ENCODE measurements at regions not wholly inside any gene's neighbourhood (a gene's known extent, or its start where the extent isn't known, plus 50 kb on each side); places are given as distances from the start of the nearest gene placed in this dataset.

GRCh38 chr15:62862717-62863116 lies 179.8 kb upstream of the TPM1 start:
- TF ChIP-seq POLR2A (IDR thresholded peaks at IDR 0.05) (no peak), POLR2AphosphoS5 (IDR thresholded peaks at IDR 0.05; ENCODE audit: insufficient read depth in 1 of 2, low read depth in 1 of 2) (no peak), CTCF (IDR thresholded peaks at IDR 0.05) (no peak)

GRCh38 chr15:62866366-62866765 lies 176.2 kb upstream of the TPM1 start:
- H3K27me3 ChIP-seq, result no peaks in the 10 kb centered on the region
- no peak for TF ChIP-seq POLR2A (IDR thresholded peaks at IDR 0.05)
- TF ChIP-seq CTCF (IDR thresholded peaks at IDR 0.05), result no peak
- no peak for TF ChIP-seq POLR2AphosphoS5 (IDR thresholded peaks at IDR 0.05; ENCODE audit: insufficient read depth in 1 of 2, low read depth in 1 of 2)
- no peaks in the 10 kb centered on the region for H3K9me3 ChIP-seq
- H3K4me1 ChIP-seq, result no peaks in the 10 kb centered on the region
- H3K27ac ChIP-seq, result no peak overlapping the region
- no peaks in the 10 kb centered on the region for H3K36me3 ChIP-seq
- intact Hi-C loops (cut with DNase I), result loop anchor here (10.0 kb wide), 1 partner anchor 92 kb away; no protein-coding TSS in a partner anchor
- no peak for DNase-seq (ENCODE audit: extremely low spot score in 2 of 2)
- H3K4me3 ChIP-seq, result no peak overlapping the region

More at GRCh38 chr15:62862717-62863116, 179.8 kb upstream of the TPM1 start:
- no peaks in the 10 kb centered on the region for H3K27me3 ChIP-seq
- H3K9me3 ChIP-seq, result no peaks in the 10 kb centered on the region
- intact Hi-C loops (cut with DNase I), result loop anchor here (10.0 kb wide), 1 partner anchor 88 kb away; no protein-coding TSS in a partner anchor
- no peaks in the 10 kb centered on the region for H3K4me1 ChIP-seq
- H3K36me3 ChIP-seq, result no peaks in the 10 kb centered on the region
- no peak overlapping the region for H3K27ac ChIP-seq
- no peak overlapping the region for H3K4me3 ChIP-seq
- DNase-seq (ENCODE audit: extremely low spot score in 2 of 2), result no peak

GRCh38 chr15:62867844-62868243 lies 174.7 kb upstream of the TPM1 start:
- TF ChIP-seq CTCF (IDR thresholded peaks at IDR 0.05), result no peak
- TF ChIP-seq POLR2AphosphoS5 (IDR thresholded peaks at IDR 0.05; ENCODE audit: insufficient read depth in 1 of 2, low read depth in 1 of 2), result no peak
- TF ChIP-seq POLR2A (IDR thresholded peaks at IDR 0.05), result no peak
- no peaks in the 10 kb centered on the region for H3K27me3 ChIP-seq
- H3K27ac ChIP-seq, result peak overlapping the region; percentile 69
- H3K36me3 ChIP-seq, result no peaks in the 10 kb centered on the region
- DNase-seq (ENCODE audit: extremely low spot score in 2 of 2), result no peak
- H3K9me3 ChIP-seq, result no peaks in the 10 kb centered on the region
- no peak overlapping the region for H3K4me3 ChIP-seq
- intact Hi-C loops (cut with DNase I), result loop anchor here (10.0 kb wide), 1 partner anchor 93 kb away; no protein-coding TSS in a partner anchor
- H3K4me1 ChIP-seq, result no peaks in the 10 kb centered on the region

GRCh38 chr15:62868507-62868906 lies 174.0 kb upstream of the TPM1 start:
- intact Hi-C loops (cut with DNase I), result loop anchor here (10.0 kb wide), 1 partner anchor 94 kb away; no protein-coding TSS in a partner anchor
- Histone ChIP-seq H3K9me3 (no peaks in the 10 kb centered on the region), H3K27ac (peak overlapping the region; percentile 69), H3K4me3 (no peak overlapping the region), H3K36me3 (no peaks in the 10 kb centered on the region), H3K4me1 (no peaks in the 10 kb centered on the region), H3K27me3 (no peaks in the 10 kb centered on the region)
- peak in 1 of 2 donors; percentile 39 for TF ChIP-seq POLR2AphosphoS5 (IDR thresholded peaks at IDR 0.05; ENCODE audit: insufficient read depth in 1 of 2, low read depth in 1 of 2)
- TF ChIP-seq CTCF (IDR thresholded peaks at IDR 0.05), result no peak
- no peak for TF ChIP-seq POLR2A (IDR thresholded peaks at IDR 0.05)
- DNase-seq (ENCODE audit: extremely low spot score in 2 of 2), result no peak

GRCh38 chr15:62869116-62869515 lies 173.4 kb upstream of the TPM1 start:
- H3K9me3 ChIP-seq, result no peaks in the 10 kb centered on the region
- DNase-seq (ENCODE audit: extremely low spot score in 2 of 2), result no peak
- no peaks in the 10 kb centered on the region for H3K27me3 ChIP-seq
- no peak for TF ChIP-seq POLR2A (IDR thresholded peaks at IDR 0.05)
- TF ChIP-seq CTCF (IDR thresholded peaks at IDR 0.05), result no peak
- TF ChIP-seq POLR2AphosphoS5 (IDR thresholded peaks at IDR 0.05; ENCODE audit: insufficient read depth in 1 of 2, low read depth in 1 of 2), result no peak
- intact Hi-C loops (cut with DNase I), result loop anchor here (10.0 kb wide), 1 partner anchor 94 kb away; no protein-coding TSS in a partner anchor
- H3K36me3 ChIP-seq, result no peaks in the 10 kb centered on the region
- H3K4me1 ChIP-seq, result no peaks in the 10 kb centered on the region
- H3K4me3 ChIP-seq, result no peak overlapping the region
- peak overlapping the region; percentile 69 for H3K27ac ChIP-seq
